Peyer's patch (tissue), 4 donors: ENCODE measurements at regions not wholly inside any gene's neighbourhood (a gene's known extent, or its start where the extent isn't known, plus 50 kb on each side); places are given as distances from the start of the nearest gene placed in this dataset.

Experiments
- POLR2A ChIP-seq, 2 donors: fragments of 450-650 bp; IDR thresholded peaks; one replicate each; pipeline ENCODE4 v1.5.1; 2017; ENCODE audit warnings: antibody characterized with exemption in 2 of 2, mild to moderate bottlenecking in 2 of 2, moderate library complexity in 2 of 2
- TF ChIP-seq, protein P1 (sequence below), 6 experiments: fragments of 450-650 bp in 4 of 6; fragments of 200-600 bp in 2 of 6; sonication (generic) in 1 of 6; IDR thresholded peaks; one replicate each; pipeline ENCODE4 v1.5.1; 2017 to 2019; ENCODE audit warnings: antibody characterized with exemption in 6 of 6, mild to moderate bottlenecking in 3 of 6, moderate library complexity in 1 of 6

GRCh38 chr20:6705926-6706548 lies 61.4 kb upstream of the BMP2 start:
- TF ChIP-seq, protein P1, sequence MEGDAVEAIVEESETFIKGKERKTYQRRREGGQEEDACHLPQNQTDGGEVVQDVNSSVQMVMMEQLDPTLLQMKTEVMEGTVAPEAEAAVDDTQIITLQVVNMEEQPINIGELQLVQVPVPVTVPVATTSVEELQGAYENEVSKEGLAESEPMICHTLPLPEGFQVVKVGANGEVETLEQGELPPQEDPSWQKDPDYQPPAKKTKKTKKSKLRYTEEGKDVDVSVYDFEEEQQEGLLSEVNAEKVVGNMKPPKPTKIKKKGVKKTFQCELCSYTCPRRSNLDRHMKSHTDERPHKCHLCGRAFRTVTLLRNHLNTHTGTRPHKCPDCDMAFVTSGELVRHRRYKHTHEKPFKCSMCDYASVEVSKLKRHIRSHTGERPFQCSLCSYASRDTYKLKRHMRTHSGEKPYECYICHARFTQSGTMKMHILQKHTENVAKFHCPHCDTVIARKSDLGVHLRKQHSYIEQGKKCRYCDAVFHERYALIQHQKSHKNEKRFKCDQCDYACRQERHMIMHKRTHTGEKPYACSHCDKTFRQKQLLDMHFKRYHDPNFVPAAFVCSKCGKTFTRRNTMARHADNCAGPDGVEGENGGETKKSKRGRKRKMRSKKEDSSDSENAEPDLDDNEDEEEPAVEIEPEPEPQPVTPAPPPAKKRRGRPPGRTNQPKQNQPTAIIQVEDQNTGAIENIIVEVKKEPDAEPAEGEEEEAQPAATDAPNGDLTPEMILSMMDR (IDR thresholded peaks at IDR 0.05) = no peak
- TF ChIP-seq POLR2A (IDR thresholded peaks at IDR 0.05) = no peak
